Right ventricle myocardium superior (tissue), 1 donor: ENCODE measurements at regions not wholly inside any gene's neighbourhood (a gene's known extent, or its start where the extent isn't known, plus 50 kb on each side); places are given as distances from the start of the nearest gene placed in this dataset.
A peak's percentile ranks its signal among the peaks of the same experiment; 100 is the strongest.
"Not testable (repeated sequence)": the region's sequence is repeated elsewhere in the genome, so short reads cannot be mapped to it uniquely, and the experiment has no call there.

Source experiments
- ATAC-seq: fragments of 200-7000 bp; cut with Tn5 transposase; one replicate; pipeline ENCODE4 v1.9.1; 2020; ENCODE audit warnings: mild to moderate bottlenecking; ENCODE audit not compliant: poor library complexity
- DNase-seq: peaks from one replicate; pipeline ENCODE4 v3.0.0-alpha.2; 2020
- intact Hi-C: fragments of 100-400 bp; cut with DNase I; formaldehyde crosslinking; loops from one replicate; pipeline ENCODE4 v1.11.2; 2022
- donor health status: DM: no; HTN: yes; CAD: no; lungs with severe emphysema.

GRCh38 chr1:187566354-187566753, 737.6 kb downstream of the PLA2G4A start:
- DNase-seq = no peak
- intact Hi-C loops = no loop called here
- ATAC-seq = no peak

GRCh38 chr1:187568067-187568466, 739.3 kb downstream of the PLA2G4A start:
- no peak for ATAC-seq

GRCh38 chr1:187570166-187570565, 741.4 kb downstream of the PLA2G4A start:
- DNase-seq (no peak), ATAC-seq (no peak)
- intact Hi-C loops = no loop called here

More at GRCh38 chr1:187568067-187568466, 739.3 kb downstream of the PLA2G4A start:
- intact Hi-C loops = no loop called here
- DNase-seq = no peak

- DNase-seq (no peak), ATAC-seq (no peak)
- intact Hi-C loops = no loop called here
Measured at GRCh38 chr1:187577610-187578009, 748.9 kb downstream of the PLA2G4A start.

GRCh38 chr1:187588917-187589316, 760.2 kb downstream of the PLA2G4A start:
- DNase-seq (no peak), ATAC-seq (no peak)

GRCh38 chr1:187605736-187606135, 777.0 kb downstream of the PLA2G4A start:
- ATAC-seq (no peak), DNase-seq (no peak)

More at GRCh38 chr1:187588917-187589316, 760.2 kb downstream of the PLA2G4A start:
- intact Hi-C loops = no loop called here

GRCh38 chr1:187615853-187616735, 787.3 kb downstream of the PLA2G4A start:
- intact Hi-C loops = not testable (repeated sequence)

More at GRCh38 chr1:187605736-187606135, 777.0 kb downstream of the PLA2G4A start:
- intact Hi-C loops = no loop called here

GRCh38 chr1:187616830-187617229, 788.1 kb downstream of the PLA2G4A start:
- intact Hi-C loops, DNase-seq, ATAC-seq: not testable (repeated sequence)

More at GRCh38 chr1:187615853-187616735, 787.3 kb downstream of the PLA2G4A start:
- ATAC-seq = not testable (repeated sequence)
- peak; percentile 35 for DNase-seq

- ATAC-seq = no peak
- no peak for DNase-seq
- intact Hi-C loops = no loop called here
Measured at GRCh38 chr1:187617776-187618175, 789.0 kb downstream of the PLA2G4A start.

GRCh38 chr1:187619175-187619574, 790.4 kb downstream of the PLA2G4A start:
- DNase-seq = no peak
- ATAC-seq = no peak
- intact Hi-C loops = no loop called here

GRCh38 chr1:187621951-187622350, 793.2 kb downstream of the PLA2G4A start:
- DNase-seq (no peak), ATAC-seq (no peak)
- intact Hi-C loops = no loop called here

GRCh38 chr1:187622545-187622944, 793.8 kb downstream of the PLA2G4A start:
- intact Hi-C loops = no loop called here
- DNase-seq = no peak
- ATAC-seq = no peak

GRCh38 chr1:187624812-187625545, 796.2 kb downstream of the PLA2G4A start:
- DNase-seq = no peak
- no peak for ATAC-seq
- intact Hi-C loops = no loop called here

- ATAC-seq (no peak), DNase-seq (no peak)
- intact Hi-C loops = no loop called here
Measured at GRCh38 chr1:187626056-187626455, 797.3 kb downstream of the PLA2G4A start.

- ATAC-seq = no peak
- intact Hi-C loops = no loop called here
- no peak for DNase-seq
Measured at GRCh38 chr1:187627516-187627915, 798.8 kb downstream of the PLA2G4A start.

- no peak for DNase-seq
- intact Hi-C loops = no loop called here
- no peak for ATAC-seq
Measured at GRCh38 chr1:187629075-187629474, 800.3 kb downstream of the PLA2G4A start.

- no peak for ATAC-seq
Measured at GRCh38 chr1:187630653-187631380, 802.1 kb downstream of the PLA2G4A start.

GRCh38 chr1:187631381-187631675, 802.6 kb downstream of the PLA2G4A start:
- no peak for DNase-seq
- no peak for ATAC-seq
- intact Hi-C loops = no loop called here

More at GRCh38 chr1:187630653-187631380, 802.1 kb downstream of the PLA2G4A start:
- intact Hi-C loops = no loop called here
- no peak for DNase-seq

GRCh38 chr1:187631984-187632383, 803.2 kb downstream of the PLA2G4A start:
- DNase-seq = no peak
- intact Hi-C loops = no loop called here
- ATAC-seq = no peak
